Ectodermal cell (in vitro differentiated cells): ENCODE measurements at regions not wholly inside any gene's neighbourhood (a gene's known extent, or its start where the extent isn't known, plus 50 kb on each side); places are given as distances from the start of the nearest gene placed in this dataset.

Experiments used
- H3K27ac ChIP-seq: 2 replicates; pipeline ENCODE4 v1.7.0; 2013; ENCODE audit warnings: mild to moderate bottlenecking, low read depth, low read length; ENCODE audit not compliant: insufficient read depth, poor library complexity, severe bottlenecking
- H3K27me3 ChIP-seq: 2 replicates; pipeline ENCODE4 v1.7.0; 2013; ENCODE audit warnings: mild to moderate bottlenecking, low read length; ENCODE audit not compliant: insufficient read depth, control insufficient read depth, poor library complexity, severe bottlenecking
- H3K36me3 ChIP-seq: one replicate; pipeline ENCODE4 v1.7.0; 2013; ENCODE audit warnings: low read length; ENCODE audit not compliant: control insufficient read depth, insufficient read depth
- H3K4me1 ChIP-seq: one replicate; pipeline ENCODE4 v1.7.0; 2013; ENCODE audit warnings: low read length; ENCODE audit not compliant: control insufficient read depth, insufficient read depth
- H3K4me3 ChIP-seq: 2 replicates; pipeline ENCODE4 v1.7.0; 2013; ENCODE audit warnings: low read depth, low read length, control low read depth; ENCODE audit not compliant: insufficient read depth
- H3K9me3 ChIP-seq: 2 replicates; pipeline ENCODE4 v1.7.0; 2013; ENCODE audit warnings: mild to moderate bottlenecking, low read length, moderate library complexity; ENCODE audit not compliant: control insufficient read depth
- WGBS, 2 experiments: methylation state at CpG; one replicate each; pipeline ENCODE4 v1.1.7; 2013; ENCODE audit warnings: missing lambda C conversion rate in 2 of 2; 5-methylcytosine and 5-hydroxymethylcytosine counted together

DNA sequence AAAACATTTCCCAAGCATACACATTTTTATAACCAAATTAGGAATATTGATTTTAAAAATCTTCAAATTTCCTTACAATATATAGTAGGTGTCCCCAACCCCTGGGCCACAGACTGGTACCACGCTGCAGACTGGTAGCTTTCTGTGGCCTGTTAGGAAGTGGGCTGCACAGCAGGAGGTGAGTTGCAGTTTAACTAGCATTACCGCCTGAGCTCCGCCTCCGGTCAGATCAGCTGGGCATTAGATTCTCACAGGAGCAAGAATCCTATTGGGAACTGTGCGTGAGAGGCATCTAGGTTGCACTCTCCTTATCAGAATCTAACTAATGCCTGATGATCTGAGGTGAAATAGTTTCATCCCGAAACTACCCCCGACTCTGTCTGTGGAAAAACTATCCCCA, 62.1 kb downstream of the ZWINT start:
- no peaks in the 10 kb centered on the region for H3K9me3 ChIP-seq
- no peak overlapping the region for H3K4me3 ChIP-seq
- H3K27me3 ChIP-seq, result no peaks in the 10 kb centered on the region
- no peaks in the 10 kb centered on the region for H3K4me1 ChIP-seq
- no peak overlapping the region for H3K27ac ChIP-seq
- no peaks in the 10 kb centered on the region for H3K36me3 ChIP-seq
- WGBS, 2 experiments, result 78 to 80% methylated on average over 7 of the region's 7 CpGs

DNA sequence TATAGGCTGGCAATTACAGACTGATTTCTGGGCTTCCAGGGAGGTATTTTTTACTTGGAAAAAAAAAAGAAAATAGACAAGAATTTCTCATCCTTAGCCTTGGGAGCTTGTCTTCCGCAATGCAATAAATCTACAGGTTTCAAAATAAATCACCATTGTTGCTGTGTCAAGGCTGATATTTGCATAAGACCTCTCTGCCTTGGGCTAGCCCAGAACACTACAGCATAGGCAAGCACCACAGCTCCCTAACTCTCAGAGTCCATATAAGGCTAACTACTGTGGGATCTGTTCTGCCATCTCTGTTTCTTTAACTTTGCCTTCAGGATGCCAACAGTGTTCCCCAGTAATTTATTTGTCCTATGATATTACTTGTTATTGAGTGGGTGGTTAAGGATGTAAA, 64.4 kb downstream of the ZWINT start:
- H3K9me3 ChIP-seq, result no peaks in the 10 kb centered on the region
- WGBS, 2 experiments, result 93 to 94% methylated on average over 1 of the region's 1 CpG
- H3K27me3 ChIP-seq, result no peaks in the 10 kb centered on the region
- H3K4me1 ChIP-seq, result no peaks in the 10 kb centered on the region
- no peak overlapping the region for H3K4me3 ChIP-seq
- H3K36me3 ChIP-seq, result no peaks in the 10 kb centered on the region
- no peak overlapping the region for H3K27ac ChIP-seq

DNA sequence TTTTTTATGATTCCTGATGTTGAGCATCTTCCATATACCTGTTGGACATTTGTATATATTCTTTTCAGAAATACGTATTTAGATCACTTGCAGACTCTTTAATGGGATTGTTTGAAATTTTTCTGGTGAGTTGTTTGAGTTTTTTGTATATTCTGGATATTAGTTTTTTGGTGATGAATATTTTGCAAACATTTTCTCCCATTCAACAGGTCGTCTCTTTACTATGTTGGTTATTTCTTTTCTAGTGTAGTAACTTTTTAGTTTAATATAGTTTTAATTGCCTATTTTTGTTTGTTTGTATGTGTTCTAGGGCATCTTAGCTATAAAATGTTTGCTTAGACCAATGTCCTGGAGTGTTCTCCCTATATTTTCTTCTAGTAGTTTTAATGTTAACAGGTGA, 72.7 kb downstream of the ZWINT start:
- Histone ChIP-seq H3K4me1 (no peaks in the 10 kb centered on the region), H3K27ac (no peak overlapping the region), H3K9me3 (no peaks in the 10 kb centered on the region), H3K27me3 (no peaks in the 10 kb centered on the region), H3K36me3 (no peaks in the 10 kb centered on the region), H3K4me3 (no peak overlapping the region)
- 83 to 93% methylated on average over 1 to 2 of the region's 2 CpGs for WGBS, 2 experiments

DNA sequence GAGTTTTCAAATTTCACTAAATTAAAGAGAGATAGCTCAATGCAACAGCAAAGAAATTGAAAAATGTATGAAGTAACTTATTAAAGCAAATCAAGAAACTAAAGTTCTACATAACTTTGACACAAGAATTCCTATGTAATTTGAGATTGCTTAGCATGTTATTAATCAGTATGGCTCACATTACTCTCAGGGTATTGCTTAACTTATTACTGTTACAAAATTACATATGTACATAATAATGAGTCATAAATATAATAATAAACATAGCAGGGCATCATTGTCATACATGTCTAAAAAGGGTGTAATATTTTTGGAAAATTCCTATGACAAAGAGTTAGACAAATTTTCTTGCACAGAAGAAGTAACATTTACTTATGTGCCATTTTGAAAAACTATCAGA, 75.0 kb downstream of the ZWINT start:
- H3K9me3 ChIP-seq, result no peaks in the 10 kb centered on the region

DNA sequence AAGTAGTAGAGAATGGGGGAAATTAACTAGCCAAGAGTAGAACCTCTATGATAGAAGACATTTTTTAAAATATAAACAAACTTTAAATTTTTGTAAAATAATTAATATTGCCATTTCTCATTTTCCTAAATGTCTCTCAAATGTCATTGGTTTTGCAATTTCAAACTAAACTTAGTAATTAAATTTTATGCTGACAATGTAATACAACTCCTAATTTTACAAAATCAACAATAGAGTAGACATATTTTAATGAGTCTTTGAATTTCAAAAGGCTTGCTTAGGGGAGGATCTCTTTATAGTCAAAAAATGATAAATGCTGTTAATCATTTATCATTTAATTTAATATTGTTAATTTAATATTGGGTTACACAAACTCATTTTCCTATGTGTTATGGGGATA, 81.8 kb downstream of the ZWINT start:
- H3K27ac ChIP-seq, result no peak overlapping the region
- H3K36me3 ChIP-seq, result no peaks in the 10 kb centered on the region
- no peaks in the 10 kb centered on the region for H3K9me3 ChIP-seq
- no peaks in the 10 kb centered on the region for H3K27me3 ChIP-seq
- H3K4me1 ChIP-seq, result no peaks in the 10 kb centered on the region
- no peak overlapping the region for H3K4me3 ChIP-seq

More for the DNA sequence above, 75.0 kb downstream of the ZWINT start:
- Histone ChIP-seq H3K27me3 (no peaks in the 10 kb centered on the region), H3K4me3 (no peak overlapping the region), H3K36me3 (no peaks in the 10 kb centered on the region), H3K4me1 (no peaks in the 10 kb centered on the region), H3K27ac (no peak overlapping the region)

DNA sequence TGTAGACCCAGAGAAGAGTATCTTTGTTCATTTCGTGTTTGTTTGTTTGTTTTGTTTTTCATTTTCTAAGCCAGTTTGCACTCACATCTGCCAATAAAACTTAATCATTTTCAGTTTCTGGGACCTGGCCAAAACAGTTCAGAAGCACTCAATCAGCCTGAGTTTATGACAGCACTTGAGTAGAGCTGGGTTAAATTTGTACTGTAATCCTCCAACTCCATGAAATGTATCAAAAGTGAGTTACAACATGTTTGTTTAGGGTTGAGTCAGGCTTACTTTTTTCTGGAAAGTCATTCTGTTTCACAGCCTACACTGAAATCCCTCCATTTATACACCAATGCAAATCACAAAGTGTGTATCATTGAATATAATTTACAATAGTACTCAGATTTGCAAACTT, 91.9 kb downstream of the ZWINT start:
- no peak overlapping the region for H3K4me3 ChIP-seq
- H3K27ac ChIP-seq, result no peak overlapping the region
- H3K27me3 ChIP-seq, result no peaks in the 10 kb centered on the region
- no peaks in the 10 kb centered on the region for H3K36me3 ChIP-seq
- WGBS, 2 experiments, result 100% methylated on average over 1 of the region's 1 CpG; no CpG with 5 or more reads in 1 of the 2 experiments
- H3K9me3 ChIP-seq, result no peaks in the 10 kb centered on the region
- no peaks in the 10 kb centered on the region for H3K4me1 ChIP-seq

DNA sequence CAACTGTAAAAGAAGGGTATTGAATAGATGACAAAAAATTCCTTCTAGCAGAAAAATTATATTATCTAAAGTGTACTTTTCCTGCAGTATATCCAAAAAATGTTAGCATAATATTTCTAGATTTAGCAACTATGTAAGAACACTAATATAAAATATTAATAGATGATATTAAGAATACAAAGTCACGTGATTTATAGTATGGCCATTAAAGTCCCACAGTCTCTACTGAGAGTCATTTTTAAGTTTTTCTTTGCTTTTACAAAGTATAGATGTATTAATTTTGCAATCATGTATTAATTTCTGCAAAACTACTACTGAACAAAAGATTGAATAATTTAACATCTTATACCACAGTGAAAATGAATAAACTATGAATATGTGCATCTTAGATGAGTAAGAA, 94.9 kb downstream of the ZWINT start:
- WGBS, 2 experiments, result no CpG with 5 or more reads among the region's 1 CpG
- H3K36me3 ChIP-seq, result no peaks in the 10 kb centered on the region
- no peaks in the 10 kb centered on the region for H3K27me3 ChIP-seq
- no peak overlapping the region for H3K4me3 ChIP-seq
- no peaks in the 10 kb centered on the region for H3K9me3 ChIP-seq
- H3K4me1 ChIP-seq, result no peaks in the 10 kb centered on the region
- H3K27ac ChIP-seq, result no peak overlapping the region

DNA sequence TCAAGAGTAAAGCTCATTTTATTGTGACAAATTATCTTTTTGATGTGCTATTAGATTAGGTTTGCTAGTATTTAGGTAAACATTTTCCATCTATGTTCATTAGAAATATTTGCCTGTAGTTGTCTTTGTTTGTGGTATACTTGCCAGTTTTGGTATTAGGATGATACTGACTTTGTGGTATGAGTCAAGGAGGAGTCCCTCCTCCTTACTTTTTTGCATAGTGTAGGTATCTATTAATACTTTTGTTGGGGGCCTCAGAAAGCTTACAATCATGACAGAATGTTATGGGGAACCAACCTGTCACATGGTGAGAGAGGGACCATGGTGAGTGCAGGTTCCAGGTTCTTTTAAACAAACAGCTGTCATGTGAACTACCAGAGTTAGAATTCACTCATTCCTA, 102.1 kb downstream of the ZWINT start:
- no peak overlapping the region for H3K27ac ChIP-seq
- H3K27me3 ChIP-seq, result no peaks in the 10 kb centered on the region
- no peaks in the 10 kb centered on the region for H3K36me3 ChIP-seq
- no peak overlapping the region for H3K4me3 ChIP-seq
- no peaks in the 10 kb centered on the region for H3K4me1 ChIP-seq
- H3K9me3 ChIP-seq, result no peaks in the 10 kb centered on the region

DNA sequence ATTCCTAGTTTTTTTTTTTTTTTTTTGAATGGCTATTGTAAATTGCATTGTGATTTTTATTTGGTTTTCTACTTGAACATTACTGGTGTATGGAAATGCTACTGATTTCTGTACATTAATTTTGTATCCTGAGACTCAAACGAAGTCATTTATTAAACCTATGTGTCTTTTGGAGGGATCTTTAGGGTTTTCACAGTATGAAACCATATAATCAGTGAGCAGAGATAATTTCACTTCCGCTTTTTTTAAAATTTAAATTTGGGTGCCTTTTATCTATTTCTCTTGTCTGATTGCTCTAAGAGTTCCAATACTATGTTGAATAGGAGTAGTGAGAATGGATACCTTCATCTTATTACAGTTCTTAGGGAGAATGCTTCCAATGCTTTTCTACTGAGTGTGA, 102.7 kb downstream of the ZWINT start:
- Histone ChIP-seq H3K27ac (no peak overlapping the region), H3K4me1 (no peaks in the 10 kb centered on the region), H3K27me3 (no peaks in the 10 kb centered on the region), H3K4me3 (no peak overlapping the region), H3K9me3 (no peaks in the 10 kb centered on the region), H3K36me3 (no peaks in the 10 kb centered on the region)
- WGBS, 2 experiments, result 83 to 90% methylated on average over 2 of the region's 2 CpGs

DNA sequence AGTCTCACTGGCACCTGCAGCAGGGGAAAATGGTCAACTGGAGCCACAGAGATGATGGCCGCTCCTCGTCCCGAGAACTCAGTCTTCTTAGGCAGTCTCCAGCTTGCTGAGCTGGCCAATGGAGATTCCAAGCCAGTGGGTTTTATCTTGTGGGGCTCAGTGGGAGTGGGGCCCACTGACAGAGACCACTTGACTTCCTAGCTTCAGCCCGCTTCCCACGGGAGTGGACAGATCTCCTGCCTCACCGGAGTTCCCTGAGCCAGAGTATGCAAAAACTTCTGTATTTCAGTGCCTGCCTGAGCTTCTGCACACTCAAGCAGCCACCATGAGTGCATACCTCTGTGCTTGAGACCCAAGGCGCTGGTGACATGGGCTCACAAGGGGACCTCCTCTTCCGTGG, 105.8 kb downstream of the ZWINT start:
- no peaks in the 10 kb centered on the region for H3K27me3 ChIP-seq
- H3K9me3 ChIP-seq, result no peaks in the 10 kb centered on the region
- H3K4me1 ChIP-seq, result no peaks in the 10 kb centered on the region
- no peak overlapping the region for H3K4me3 ChIP-seq
- WGBS, 2 experiments, result 96 to 97% methylated on average over 8 of the region's 8 CpGs
- no peaks in the 10 kb centered on the region for H3K36me3 ChIP-seq
- H3K27ac ChIP-seq, result no peak overlapping the region

DNA sequence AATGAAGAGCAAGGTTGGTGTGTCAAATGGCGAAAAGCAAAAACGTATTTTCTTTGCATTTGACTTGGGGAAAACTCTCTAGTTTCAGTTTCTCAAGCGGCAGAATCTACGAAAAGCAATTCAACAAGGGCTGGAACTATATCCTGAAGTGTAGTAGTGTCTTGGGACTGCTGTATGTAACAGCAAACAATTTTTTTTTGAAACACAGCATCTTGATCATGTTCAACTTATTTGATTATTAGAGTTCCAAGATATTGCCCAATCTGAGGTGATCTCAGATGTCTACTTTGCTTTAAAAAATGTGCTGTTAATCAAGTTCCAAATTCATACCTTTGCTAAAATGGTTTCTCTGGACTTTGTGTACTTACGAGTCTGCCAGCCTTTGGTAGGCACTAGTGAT, 120.6 kb downstream of the ZWINT start:
- H3K9me3 ChIP-seq, result peaks cover 3% of the 10 kb centered on the region
- H3K4me1 ChIP-seq, result no peaks in the 10 kb centered on the region
- no peak overlapping the region for H3K27ac ChIP-seq
- no peaks in the 10 kb centered on the region for H3K27me3 ChIP-seq
- no peaks in the 10 kb centered on the region for H3K36me3 ChIP-seq
- H3K4me3 ChIP-seq, result no peak overlapping the region
- 93 to 94% methylated on average over 5 of the region's 5 CpGs for WGBS, 2 experiments
